Gastrocnemius medialis (tissue), 4 donors: ENCODE measurements at regions not wholly inside any gene's neighbourhood (a gene's known extent, or its start where the extent isn't known, plus 50 kb on each side); places are given as distances from the start of the nearest gene placed in this dataset.

Experiments used
- CTCF ChIP-seq, 5 experiments: fragments of 450-650 bp in 3 of 5; fragments of 200-600 bp in 2 of 5; sonication (generic) in 2 of 5; IDR thresholded peaks in 4 of 5; conservative IDR thresholded peaks in 1 of 5; 1 replicate in 4 of 5; 2 replicates in 1 of 5; pipeline ENCODE4 v1.5.1; 2016 to 2019; ENCODE audit warnings: antibody characterized with exemption in 5 of 5, mild to moderate bottlenecking in 3 of 5, moderate library complexity in 3 of 5
- POLR2A ChIP-seq, 2 donors: fragments of 450-650 bp; IDR thresholded peaks; one replicate each; pipeline ENCODE4 v1.6.1; 2017; ENCODE audit warnings: antibody characterized with exemption in 2 of 2, mild to moderate bottlenecking in 2 of 2, moderate library complexity in 2 of 2

GRCh38 chr16:55130911-55131310 lies 193.1 kb upstream of the IRX6 start:
- no peak for TF ChIP-seq CTCF (IDR thresholded peaks at IDR 0.05 in 4 of 5, conservative IDR thresholded peaks at IDR 0.05 in 1 of 5)
- TF ChIP-seq POLR2A (IDR thresholded peaks at IDR 0.05) = no peak
